GM12878 (cell line): ENCODE measurements at regions not wholly inside any gene's neighbourhood (a gene's known extent, or its start where the extent isn't known, plus 50 kb on each side); places are given as distances from the start of the nearest gene placed in this dataset.

ENCODE experiments used
- ATAC-seq: fragments of 200-7000 bp; cut with Tn5 transposase; 3 replicates; pipeline ENCODE4 v1.9.1; 2020; ENCODE audit warnings: mild to moderate bottlenecking, moderate library complexity
- BruUV-seq: library from RNA; stranded (reverse); fragments of 400-500 nt; replicated peaks from 2 replicates; lab custom pipeline; 2021; lab: Mats Ljungman, UMichigan
- CTCF ChIA-PET: fragments of 300-600 bp; sonication (Branson Sonifier 250); formaldehyde crosslinking; extraction: SDS; loops from one replicate; lab custom pipeline; 2021; ENCODE audit warnings: inconsistent platforms; lab: Yijun Ruan, JAX
- POLR2A ChIA-PET: fragments of 350-600 bp; formaldehyde crosslinking; extraction: SDS; loops from one replicate; lab custom pipeline; 2021; ENCODE audit warnings: inconsistent platforms; lab: Charles Lee
- RAD21 ChIA-PET: fragments of 300-600 bp; sonication (Branson Sonifier 250); formaldehyde crosslinking; loops from one replicate; lab custom pipeline; 2023; ENCODE audit warnings: antibody characterized with exemption; ENCODE audit not compliant: unreplicated experiment; lab: Charles Lee
- SMC1A ChIA-PET: fragments of 300-600 bp; sonication (Branson Sonifier 250); formaldehyde crosslinking; loops from one replicate; lab custom pipeline; 2023; ENCODE audit not compliant: unreplicated experiment, uncharacterized antibody; lab: Charles Lee
- DNase-seq: peaks from one replicate; pipeline ENCODE4 v3.0.0-alpha.2; 2011; ENCODE audit warnings: low read depth, low spot score
- FAIRE-seq: peaks from 3 replicates; lab custom pipeline; 2011; peaks lifted over from hg19 to GRCh38; lab: Jason Lieb, UNC
- H2AFZ ChIP-seq: 2 replicates; pipeline ENCODE4 v1.6.0; 2011; ENCODE audit warnings: low read depth, low read length, control low read depth; ENCODE audit not compliant: control insufficient read depth
- H3K27ac ChIP-seq: 2 replicates; pipeline ENCODE4 v1.5.1; 2011; ENCODE audit warnings: control low read depth; ENCODE audit not compliant: control insufficient read depth, insufficient read depth
- H3K27me3 ChIP-seq, 2 experiments: replicated peaks in 1 of 2; 2 replicates each; pipeline versions ENCODE4 v1.6.0 to v1.6.1; 2011; ENCODE audit warnings: low read length in 1 of 2; ENCODE audit not compliant: control insufficient read depth in 2 of 2, insufficient read depth in 2 of 2
- H3K36me3 ChIP-seq, 2 experiments: 2 replicates each; pipeline ENCODE4 v1.5.1; 2011; ENCODE audit warnings: low read length in 1 of 2; ENCODE audit not compliant: control insufficient read depth in 2 of 2, insufficient read depth in 2 of 2
- H3K4me1 ChIP-seq: 2 replicates; pipeline ENCODE4 v1.6.1; 2011; ENCODE audit warnings: mild to moderate bottlenecking, low read length, moderate library complexity, mixed read lengths; ENCODE audit not compliant: control insufficient read depth, insufficient read depth
- H3K4me2 ChIP-seq: 2 replicates; pipeline ENCODE4 v1.6.0; 2011; ENCODE audit warnings: control low read depth; ENCODE audit not compliant: control insufficient read depth, insufficient read depth
- H3K4me3 ChIP-seq: fragments of 200-600 bp; sonication (generic); 2 replicates; pipeline ENCODE4 v1.5.1; 2016
- H3K79me2 ChIP-seq: 2 replicates; pipeline ENCODE4 v1.6.0; 2011; ENCODE audit warnings: low read length; ENCODE audit not compliant: control insufficient read depth, insufficient read depth
- H3K9ac ChIP-seq: 2 replicates; pipeline ENCODE4 v1.8.0; 2011; ENCODE audit warnings: low read length, control low read depth, mixed read lengths; ENCODE audit not compliant: control insufficient read depth, insufficient read depth
- H3K9me3 ChIP-seq: replicated peaks from 3 replicates; pipeline ENCODE4 v1.5.1; 2011; ENCODE audit warnings: mild to moderate bottlenecking, low read length; ENCODE audit not compliant: control insufficient read depth, insufficient read depth
- H4K20me1 ChIP-seq: 2 replicates; pipeline ENCODE4 v1.6.0; 2011; ENCODE audit not compliant: control insufficient read depth, insufficient read depth
- DPF2 ChIP-seq: fragments of 450-650 bp; IDR thresholded peaks from 2 replicates; pipeline ENCODE4 v1.6.1; 2017; ENCODE audit warnings: mild to moderate bottlenecking
- EZH2 ChIP-seq: IDR thresholded peaks from 2 replicates; pipeline ENCODE4 v1.6.1; 2012; ENCODE audit warnings: low read depth, mild to moderate bottlenecking, control low read depth, inconsistent platforms, low read length, borderline replicate concordance; ENCODE audit not compliant: control insufficient read depth
- FOS ChIP-seq: IDR thresholded peaks from 3 replicates; pipeline ENCODE4 v1.6.1; 2011; ENCODE audit warnings: borderline replicate concordance; ENCODE audit not compliant: insufficient read length; ENCODE audit errors: extremely low read depth
- GABPA ChIP-seq: IDR thresholded peaks from 2 replicates; pipeline ENCODE4 v1.6.1; 2014; ENCODE audit warnings: antibody characterized with exemption, low read depth, mild to moderate bottlenecking, inconsistent platforms
- JUND ChIP-seq: IDR thresholded peaks from 2 replicates; pipeline ENCODE4 v1.6.1; 2012; ENCODE audit warnings: low read depth, mild to moderate bottlenecking, low read length, improper control_type of control experiment, moderate library complexity
- MXI1 ChIP-seq: fragments of 150-350 bp; IDR thresholded peaks from 2 replicates; pipeline ENCODE4 v1.6.1; 2011; ENCODE audit warnings: low read depth, mild to moderate bottlenecking, inconsistent platforms, low read length, improper control_type of control experiment
- NR2F1 ChIP-seq: fragments of 450-650 bp; conservative IDR thresholded peaks from 2 replicates; pipeline ENCODE4 v1.6.1; 2017; ENCODE audit warnings: mild to moderate bottlenecking
- PML ChIP-seq: IDR thresholded peaks from 2 replicates; pipeline ENCODE4 v1.6.1; 2012; ENCODE audit warnings: low read length, inconsistent platforms
- RELA ChIP-seq: fragments of 450-650 bp; IDR thresholded peaks from 2 replicates; pipeline ENCODE4 v1.8.0; 2014; ENCODE audit warnings: borderline replicate concordance; ENCODE audit not compliant: partially characterized antibody
- SMAD5 ChIP-seq: IDR thresholded peaks from 2 replicates; pipeline ENCODE4 v1.6.1; 2016; ENCODE audit warnings: antibody characterized with exemption, low read depth
- SMC3 ChIP-seq: IDR thresholded peaks from 2 replicates; pipeline ENCODE4 v1.6.1; 2011; ENCODE audit warnings: low read length, improper control_type of control experiment, borderline replicate concordance
- SREBF1 ChIP-seq: IDR thresholded peaks from 2 replicates; pipeline ENCODE4 v1.6.1; 2012; ENCODE audit warnings: mild to moderate bottlenecking, low read length
- SREBF2 ChIP-seq: IDR thresholded peaks from 2 replicates; pipeline ENCODE4 v1.6.1; 2012; ENCODE audit warnings: mild to moderate bottlenecking, low read length
- WGBS: methylation state at CpG from one replicate; pipeline ENCODE4 v1.1.6; 2016; ENCODE audit warnings: low lambda C conversion rate; ENCODE audit not compliant: insufficient replicate concordance, insufficient coverage; ENCODE audit errors: missing lambda C conversion rate; 5-methylcytosine and 5-hydroxymethylcytosine counted together
- in situ Hi-C: fragments of 300-500 bp; cut with MboI; formaldehyde crosslinking; loops from 9 replicates; pipeline ENCODE4 v1.14.3; 2018; ENCODE audit warnings: mixed read lengths
- intact Hi-C: fragments of 100-400 bp; cut with micrococcal nuclease; formaldehyde crosslinking; loops from one replicate; pipeline ENCODE4 v1.14.2; 2022; ENCODE audit not compliant: unreplicated experiment
- TF ChIP-seq, protein P1 (sequence below): IDR thresholded peaks from 2 replicates; pipeline ENCODE4 v1.6.1; 2012; ENCODE audit warnings: low read length, inconsistent platforms
- TF ChIP-seq, protein P2 (sequence below): IDR thresholded peaks from 2 replicates; pipeline ENCODE4 v1.6.1; 2012; ENCODE audit warnings: low read depth, low read length, improper control_type of control experiment
- TF ChIP-seq, protein P3 (sequence below): fragments of 450-650 bp; IDR thresholded peaks from 2 replicates; pipeline ENCODE4 v1.6.1; 2018; ENCODE audit warnings: mild to moderate bottlenecking, low read depth, moderate library complexity; ENCODE audit not compliant: partially characterized antibody
- TF ChIP-seq, protein P4 (sequence below): fragments of 150-350 bp; IDR thresholded peaks from 2 replicates; pipeline ENCODE4 v1.6.1; 2016; ENCODE audit warnings: low read depth, low read length

DNA sequence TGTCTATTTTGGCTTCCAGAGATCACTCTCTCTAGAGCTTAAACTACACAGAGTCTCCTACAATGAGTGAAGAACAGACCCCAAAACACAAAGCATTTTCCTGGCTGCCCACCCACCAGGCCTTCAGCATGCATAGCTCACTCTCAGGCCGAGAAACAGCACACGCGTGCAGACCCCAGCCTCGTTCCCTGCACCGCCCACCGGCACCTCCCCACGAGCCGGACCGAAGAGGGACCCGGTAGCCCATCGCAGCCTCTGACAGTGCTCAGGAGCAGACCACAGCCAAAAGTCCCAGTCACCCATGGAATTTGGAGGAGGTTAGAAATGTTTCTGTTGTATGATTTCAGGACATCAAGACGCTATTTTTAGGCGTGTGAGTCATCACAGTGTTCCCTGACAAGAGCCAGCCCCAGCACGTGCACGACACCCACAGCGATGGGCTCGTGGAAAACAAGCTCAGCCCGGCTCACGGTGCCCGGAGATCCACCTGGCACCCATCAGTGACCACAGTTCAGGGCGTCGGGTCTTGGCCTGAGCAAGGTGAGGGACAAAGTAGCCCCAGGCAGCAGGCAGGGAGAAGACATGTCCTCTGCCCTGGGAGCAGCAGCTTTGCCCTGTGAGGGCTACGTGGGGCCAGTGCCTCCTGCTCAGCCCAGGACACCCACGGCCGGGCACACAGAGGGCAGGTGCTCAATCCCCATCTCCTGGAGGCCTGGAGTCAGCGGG is 50.1 kb upstream of the SPACA7 start:
- no peaks in the 10 kb centered on the region for H3K4me1 ChIP-seq
- H3K9ac ChIP-seq: no peak overlapping the region
- in situ Hi-C loops (no loop called here), intact Hi-C loops (no loop called here)
- no peak overlapping the region for H2AFZ ChIP-seq
- no TSS peak for BruUV-seq
- no peaks in the 10 kb centered on the region for H4K20me1 ChIP-seq
- H3K27me3 ChIP-seq: no peaks in the 10 kb centered on the region
- CTCF ChIA-PET: no interaction called here
- H3K36me3 ChIP-seq: no peaks in the 10 kb centered on the region
- POLR2A ChIA-PET: no interaction called here
- no peak overlapping the region for H3K4me2 ChIP-seq
- WGBS: 58% methylated on average over 26 of the region's 26 CpGs
- DNase-seq (no peak), FAIRE-seq (no peak), ATAC-seq (no peak)
- H3K4me3 ChIP-seq: no peak overlapping the region
- TF ChIP-seq EZH2: no peak
- TF ChIP-seq RELA: no peak
- TF ChIP-seq, protein P1, sequence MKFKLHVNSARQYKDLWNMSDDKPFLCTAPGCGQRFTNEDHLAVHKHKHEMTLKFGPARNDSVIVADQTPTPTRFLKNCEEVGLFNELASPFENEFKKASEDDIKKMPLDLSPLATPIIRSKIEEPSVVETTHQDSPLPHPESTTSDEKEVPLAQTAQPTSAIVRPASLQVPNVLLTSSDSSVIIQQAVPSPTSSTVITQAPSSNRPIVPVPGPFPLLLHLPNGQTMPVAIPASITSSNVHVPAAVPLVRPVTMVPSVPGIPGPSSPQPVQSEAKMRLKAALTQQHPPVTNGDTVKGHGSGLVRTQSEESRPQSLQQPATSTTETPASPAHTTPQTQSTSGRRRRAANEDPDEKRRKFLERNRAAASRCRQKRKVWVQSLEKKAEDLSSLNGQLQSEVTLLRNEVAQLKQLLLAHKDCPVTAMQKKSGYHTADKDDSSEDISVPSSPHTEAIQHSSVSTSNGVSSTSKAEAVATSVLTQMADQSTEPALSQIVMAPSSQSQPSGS: no peak
- no peak for TF ChIP-seq SREBF2
- no peak for TF ChIP-seq SREBF1
- no peak for TF ChIP-seq PML
- TF ChIP-seq GABPA: no peak
- no peak for TF ChIP-seq FOS
- TF ChIP-seq, protein P2, sequence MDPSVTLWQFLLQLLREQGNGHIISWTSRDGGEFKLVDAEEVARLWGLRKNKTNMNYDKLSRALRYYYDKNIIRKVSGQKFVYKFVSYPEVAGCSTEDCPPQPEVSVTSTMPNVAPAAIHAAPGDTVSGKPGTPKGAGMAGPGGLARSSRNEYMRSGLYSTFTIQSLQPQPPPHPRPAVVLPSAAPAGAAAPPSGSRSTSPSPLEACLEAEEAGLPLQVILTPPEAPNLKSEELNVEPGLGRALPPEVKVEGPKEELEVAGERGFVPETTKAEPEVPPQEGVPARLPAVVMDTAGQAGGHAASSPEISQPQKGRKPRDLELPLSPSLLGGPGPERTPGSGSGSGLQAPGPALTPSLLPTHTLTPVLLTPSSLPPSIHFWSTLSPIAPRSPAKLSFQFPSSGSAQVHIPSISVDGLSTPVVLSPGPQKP: no peak
- TF ChIP-seq JUND: no peak
- no peak for TF ChIP-seq DPF2
- TF ChIP-seq, protein P3, sequence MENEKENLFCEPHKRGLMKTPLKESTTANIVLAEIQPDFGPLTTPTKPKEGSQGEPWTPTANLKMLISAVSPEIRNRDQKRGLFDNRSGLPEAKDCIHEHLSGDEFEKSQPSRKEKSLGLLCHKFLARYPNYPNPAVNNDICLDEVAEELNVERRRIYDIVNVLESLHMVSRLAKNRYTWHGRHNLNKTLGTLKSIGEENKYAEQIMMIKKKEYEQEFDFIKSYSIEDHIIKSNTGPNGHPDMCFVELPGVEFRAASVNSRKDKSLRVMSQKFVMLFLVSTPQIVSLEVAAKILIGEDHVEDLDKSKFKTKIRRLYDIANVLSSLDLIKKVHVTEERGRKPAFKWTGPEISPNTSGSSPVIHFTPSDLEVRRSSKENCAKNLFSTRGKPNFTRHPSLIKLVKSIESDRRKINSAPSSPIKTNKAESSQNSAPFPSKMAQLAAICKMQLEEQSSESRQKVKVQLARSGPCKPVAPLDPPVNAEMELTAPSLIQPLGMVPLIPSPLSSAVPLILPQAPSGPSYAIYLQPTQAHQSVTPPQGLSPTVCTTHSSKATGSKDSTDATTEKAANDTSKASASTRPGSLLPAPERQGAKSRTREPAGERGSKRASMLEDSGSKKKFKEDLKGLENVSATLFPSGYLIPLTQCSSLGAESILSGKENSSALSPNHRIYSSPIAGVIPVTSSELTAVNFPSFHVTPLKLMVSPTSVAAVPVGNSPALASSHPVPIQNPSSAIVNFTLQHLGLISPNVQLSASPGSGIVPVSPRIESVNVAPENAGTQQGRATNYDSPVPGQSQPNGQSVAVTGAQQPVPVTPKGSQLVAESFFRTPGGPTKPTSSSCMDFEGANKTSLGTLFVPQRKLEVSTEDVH: no peak
- TF ChIP-seq, protein P4, sequence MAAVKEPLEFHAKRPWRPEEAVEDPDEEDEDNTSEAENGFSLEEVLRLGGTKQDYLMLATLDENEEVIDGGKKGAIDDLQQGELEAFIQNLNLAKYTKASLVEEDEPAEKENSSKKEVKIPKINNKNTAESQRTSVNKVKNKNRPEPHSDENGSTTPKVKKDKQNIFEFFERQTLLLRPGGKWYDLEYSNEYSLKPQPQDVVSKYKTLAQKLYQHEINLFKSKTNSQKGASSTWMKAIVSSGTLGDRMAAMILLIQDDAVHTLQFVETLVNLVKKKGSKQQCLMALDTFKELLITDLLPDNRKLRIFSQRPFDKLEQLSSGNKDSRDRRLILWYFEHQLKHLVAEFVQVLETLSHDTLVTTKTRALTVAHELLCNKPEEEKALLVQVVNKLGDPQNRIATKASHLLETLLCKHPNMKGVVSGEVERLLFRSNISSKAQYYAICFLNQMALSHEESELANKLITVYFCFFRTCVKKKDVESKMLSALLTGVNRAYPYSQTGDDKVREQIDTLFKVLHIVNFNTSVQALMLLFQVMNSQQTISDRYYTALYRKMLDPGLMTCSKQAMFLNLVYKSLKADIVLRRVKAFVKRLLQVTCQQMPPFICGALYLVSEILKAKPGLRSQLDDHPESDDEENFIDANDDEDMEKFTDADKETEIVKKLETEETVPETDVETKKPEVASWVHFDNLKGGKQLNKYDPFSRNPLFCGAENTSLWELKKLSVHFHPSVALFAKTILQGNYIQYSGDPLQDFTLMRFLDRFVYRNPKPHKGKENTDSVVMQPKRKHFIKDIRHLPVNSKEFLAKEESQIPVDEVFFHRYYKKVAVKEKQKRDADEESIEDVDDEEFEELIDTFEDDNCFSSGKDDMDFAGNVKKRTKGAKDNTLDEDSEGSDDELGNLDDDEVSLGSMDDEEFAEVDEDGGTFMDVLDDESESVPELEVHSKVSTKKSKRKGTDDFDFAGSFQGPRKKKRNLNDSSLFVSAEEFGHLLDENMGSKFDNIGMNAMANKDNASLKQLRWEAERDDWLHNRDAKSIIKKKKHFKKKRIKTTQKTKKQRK: no peak
- TF ChIP-seq MXI1: no peak
- no peak for TF ChIP-seq NR2F1
- TF ChIP-seq SMAD5: no peak
- no peak for TF ChIP-seq SMC3
- no peaks in the 10 kb centered on the region for H3K79me2 ChIP-seq
- SMC1A ChIA-PET: no interaction called here
- no peak overlapping the region for H3K27ac ChIP-seq
- RAD21 ChIA-PET: no interaction called here
- no peaks in the 10 kb centered on the region for H3K9me3 ChIP-seq
